ENCODE measurements at regions not wholly inside any gene's neighbourhood (a gene's known extent, or its start where the extent isn't known, plus 50 kb on each side); places are given as distances from the start of the nearest gene placed in this dataset.
"Not testable (repeated sequence)": the region's sequence is repeated elsewhere in the genome, so short reads cannot be mapped to it uniquely, and the experiment has no call there.

DNA sequence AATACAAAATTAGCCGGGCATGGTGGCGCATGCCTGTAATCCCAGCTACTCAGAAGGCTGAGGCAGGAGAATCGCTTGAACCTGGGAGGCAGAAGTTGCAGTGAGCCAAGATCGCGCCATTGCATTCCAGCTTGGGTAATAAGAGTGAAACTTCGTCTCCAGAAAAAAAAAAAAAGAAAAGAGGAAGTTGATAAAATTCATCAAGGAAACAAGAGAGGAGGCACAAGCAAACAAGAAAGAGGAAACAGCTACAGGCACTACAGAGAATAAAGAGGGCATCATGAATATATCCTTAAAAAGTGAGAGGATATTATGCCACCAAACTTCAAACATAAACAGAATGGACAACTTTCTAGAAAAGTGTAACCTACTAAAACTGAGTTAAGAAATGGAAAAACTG lies 98.3 kb downstream of the NIBAN1 start:
- H3K56ac ChIP-seq (replicated peaks; ENCODE audit: insufficient read length, low read depth, low read length); FAIRE-seq; H2BK12ac ChIP-seq (ENCODE audit: low read depth, low read length); H3K9ac ChIP-seq (replicated peaks in 1 of 4; ENCODE audit: extremely low read depth in 1 of 4, low read depth in 3 of 4, low read length in 3 of 4); DNase-seq (ENCODE audit: low read depth in 1 of 2, low spot score in 2 of 2); H4K5ac ChIP-seq (ENCODE audit: insufficient read length, low read depth, low read length); H3K27ac ChIP-seq (ENCODE audit: low read depth, low read length); H4K91ac ChIP-seq (replicated peaks; ENCODE audit: insufficient read length, low read length); H2AFZ ChIP-seq (ENCODE audit: low read length); H3K4ac ChIP-seq (replicated peaks; ENCODE audit: insufficient read length, low read depth, low read length); H2BK15ac ChIP-seq (ENCODE audit: low read length); H3K4me2 ChIP-seq (ENCODE audit: insufficient read depth in 1 of 2, low read depth in 2 of 2, low read length in 2 of 2); H3K14ac ChIP-seq (ENCODE audit: insufficient read length); H3K36me3 ChIP-seq (ENCODE audit: control insufficient read depth in 2 of 4, insufficient read depth in 4 of 4, low read length in 3 of 4); H2BK120ac ChIP-seq (replicated peaks; ENCODE audit: low read depth, low read length); H3K23me2 ChIP-seq (ENCODE audit: low read depth, low read length); H3K79me1 ChIP-seq (ENCODE audit: low read depth, low read length); H3K9me3 ChIP-seq (ENCODE audit: insufficient read depth in 2 of 2, low read depth in 1 of 2, low read length in 1 of 2); H4K8ac ChIP-seq (ENCODE audit: extremely low read depth, insufficient read depth, low read length); H2AK5ac ChIP-seq (ENCODE audit: low read depth, low read length); H3K23ac ChIP-seq (ENCODE audit: insufficient read length); H3K27me3 ChIP-seq (replicated peaks in 1 of 4; ENCODE audit: control insufficient read depth in 3 of 4, extremely low read depth in 1 of 4, insufficient read depth in 3 of 4, low read length in 3 of 4); POLR2A ChIA-PET (ENCODE audit: partially characterized antibody); H2BK20ac ChIP-seq (ENCODE audit: low read length); H3K4me3 ChIP-seq (ENCODE audit: extremely low read depth in 1 of 4, insufficient read depth in 2 of 4, low read depth in 3 of 4, low read length in 4 of 4); H3K4me1 ChIP-seq (replicated peaks in 1 of 4; ENCODE audit: control insufficient read depth in 3 of 4, insufficient read depth in 4 of 4, low read length in 3 of 4); H2BK5ac ChIP-seq (ENCODE audit: low read depth, low read length); H4K20me1 ChIP-seq (replicated peaks in 1 of 2; ENCODE audit: control insufficient read depth in 1 of 2, insufficient read depth in 2 of 2, low read length in 2 of 2); H3K79me2 ChIP-seq (ENCODE audit: control insufficient read depth in 1 of 2, insufficient read depth in 2 of 2, low read length in 2 of 2); H3K18ac ChIP-seq (ENCODE audit: extremely low read depth, low read length); CTCF ChIA-PET (ENCODE audit: partially characterized antibody): not testable (repeated sequence)
- 98% methylated on average over 5 of the region's 6 CpGs; no CpG with 5 or more reads in 1 of the 2 experiments for WGBS, 2 experiments (ENCODE audit: extremely low coverage in 1 of 2, insufficient coverage in 1 of 2, insufficient read length in 1 of 2, insufficient replicate concordance in 2 of 2, low coverage in 1 of 2, low lambda C conversion rate in 2 of 2, missing lambda C conversion rate in 1 of 2)
